WTC11 (cell line): ENCODE measurements at regions not wholly inside any gene's neighbourhood (a gene's known extent, or its start where the extent isn't known, plus 50 kb on each side); places are given as distances from the start of the nearest gene placed in this dataset.

Experiments
- ATAC-seq: fragments of 200-7000 bp; cut with Tn5 transposase; 2 replicates; pipeline ENCODE4 v1.10.0; 2021; ENCODE audit warnings: mild to moderate bottlenecking, moderate library complexity
- CTCF ChIA-PET: fragments of 300-600 bp; sonication (Branson Sonifier 250); formaldehyde crosslinking; loops from one replicate; lab custom pipeline; 2021; ENCODE audit warnings: antibody characterized with exemption; lab: Charles Lee
- POLR2A ChIA-PET: fragments of 350-600 bp; sonication (Branson Sonifier 250); formaldehyde crosslinking; loops from one replicate; lab custom pipeline; 2021; ENCODE audit warnings: antibody characterized with exemption; lab: Charles Lee
- DNase-seq: peaks from one replicate; pipeline ENCODE4 v3.0.0; 2021; ENCODE audit warnings: low spot score
- H3K27ac Mint-ChIP-seq: 2 replicates; pipeline ENCODE4 v1.8.0; 2021; ENCODE audit warnings: mixed read lengths
- H3K27me3 Mint-ChIP-seq: 2 replicates; pipeline ENCODE4 v1.8.0; 2021; ENCODE audit warnings: low read depth, mild to moderate bottlenecking, moderate library complexity, mixed read lengths
- H3K36me3 Mint-ChIP-seq: 2 replicates; pipeline ENCODE4 v1.8.0; 2021; ENCODE audit warnings: mixed read lengths
- H3K4me1 Mint-ChIP-seq: 2 replicates; pipeline ENCODE4 v1.8.0; 2022; ENCODE audit warnings: mixed read lengths
- H3K4me3 Mint-ChIP-seq: 2 replicates; pipeline ENCODE4 v1.8.0; 2021; ENCODE audit warnings: mild to moderate bottlenecking, moderate library complexity, mixed read lengths
- H3K9me3 Mint-ChIP-seq: 2 replicates; pipeline ENCODE4 v1.8.0; 2021; ENCODE audit warnings: mixed read lengths
- AR ChIP-seq: fragments of 250-450 bp; sonication (Bioruptor Pico); IDR thresholded peaks from 2 replicates; pipeline ENCODE4 v1.9.0; 2021; ENCODE audit warnings: mild to moderate bottlenecking
- ATF3 ChIP-seq: sonication (generic); formaldehyde crosslinking; conservative IDR thresholded peaks from 2 replicates; pipeline ENCODE4 v1.8.1; 2022; ENCODE audit warnings: mild to moderate bottlenecking, missing genetic modification reagents
- ATF6 ChIP-seq: sonication (generic); formaldehyde crosslinking; IDR thresholded peaks from 2 replicates; pipeline ENCODE4 v1.8.1; 2023; ENCODE audit warnings: mild to moderate bottlenecking, missing genetic modification reagents
- E2F5 ChIP-seq: sonication (generic); formaldehyde crosslinking; IDR thresholded peaks from 2 replicates; pipeline ENCODE4 v1.8.1; 2022; ENCODE audit warnings: mild to moderate bottlenecking, moderate library complexity, missing genetic modification reagents
- EMX1 ChIP-seq: fragments of 250-450 bp; sonication (Bioruptor Pico); IDR thresholded peaks from 2 replicates; pipeline ENCODE4 v1.8.0; 2021; ENCODE audit warnings: mild to moderate bottlenecking
- ERG ChIP-seq: fragments of 250-450 bp; sonication (Bioruptor Pico); IDR thresholded peaks from 2 replicates; pipeline ENCODE4 v1.8.0; 2021; ENCODE audit warnings: mild to moderate bottlenecking
- KAT7 ChIP-seq: sonication (generic); formaldehyde crosslinking; IDR thresholded peaks from 2 replicates; pipeline ENCODE4 v1.8.1; 2023; ENCODE audit warnings: missing genetic modification reagents, mild to moderate bottlenecking, borderline replicate concordance
- MLX ChIP-seq: sonication (generic); formaldehyde crosslinking; IDR thresholded peaks from 2 replicates; pipeline ENCODE4 v1.8.1; 2023; ENCODE audit warnings: mild to moderate bottlenecking, missing genetic modification reagents, moderate library complexity
- MYBL2 ChIP-seq: sonication (generic); formaldehyde crosslinking; IDR thresholded peaks from 2 replicates; pipeline ENCODE4 v1.8.1; 2023; ENCODE audit warnings: mild to moderate bottlenecking, moderate library complexity, missing genetic modification reagents
- NR3C1 ChIP-seq: sonication (generic); formaldehyde crosslinking; conservative IDR thresholded peaks from 2 replicates; pipeline ENCODE4 v1.8.1; 2023; ENCODE audit warnings: low read depth, mild to moderate bottlenecking, missing genetic modification reagents
- OVOL2 ChIP-seq: fragments of 250-450 bp; sonication (Bioruptor Pico); IDR thresholded peaks from 2 replicates; pipeline ENCODE4 v1.9.0; 2021; ENCODE audit warnings: mild to moderate bottlenecking, borderline replicate concordance
- PRDM15 ChIP-seq: sonication (generic); formaldehyde crosslinking; IDR thresholded peaks from 2 replicates; pipeline ENCODE4 v1.8.0; 2022; ENCODE audit warnings: missing genetic modification reagents
- SMAD3 ChIP-seq: sonication (generic); formaldehyde crosslinking; IDR thresholded peaks from 2 replicates; pipeline ENCODE4 v1.8.0; 2022; ENCODE audit warnings: missing genetic modification reagents, mild to moderate bottlenecking, borderline replicate concordance
- TCF7 ChIP-seq: sonication (generic); formaldehyde crosslinking; IDR thresholded peaks from 2 replicates; pipeline ENCODE4 v1.8.0; 2022; ENCODE audit warnings: mild to moderate bottlenecking, low read depth, missing genetic modification reagents, moderate library complexity
- TEAD1 ChIP-seq: sonication (generic); formaldehyde crosslinking; IDR thresholded peaks from 2 replicates; pipeline ENCODE4 v1.8.0; 2022; ENCODE audit warnings: mild to moderate bottlenecking, missing genetic modification reagents
- ZMAT4 ChIP-seq: fragments of 250-450 bp; sonication (Bioruptor Pico); IDR thresholded peaks from 2 replicates; pipeline ENCODE4 v1.9.0; 2021; ENCODE audit warnings: mild to moderate bottlenecking
- ZNF121 ChIP-seq: sonication (generic); formaldehyde crosslinking; IDR thresholded peaks from 2 replicates; pipeline ENCODE4 v1.8.0; 2023; ENCODE audit warnings: missing genetic modification reagents
- ZNF232 ChIP-seq: sonication (generic); formaldehyde crosslinking; IDR thresholded peaks from 2 replicates; pipeline ENCODE4 v1.8.0; 2022; ENCODE audit warnings: mild to moderate bottlenecking, missing genetic modification reagents
- ZNF416 ChIP-seq: fragments of 250-450 bp; sonication (Bioruptor Pico); IDR thresholded peaks from 2 replicates; pipeline ENCODE4 v1.9.0; 2021; ENCODE audit warnings: mild to moderate bottlenecking, inconsistent platforms
- ZNF423 ChIP-seq: fragments of 250-450 bp; sonication (Bioruptor Pico); IDR thresholded peaks from 2 replicates; pipeline ENCODE4 v2.1.2; 2022; ENCODE audit warnings: mild to moderate bottlenecking, moderate library complexity
- ZNF671 ChIP-seq: fragments of 250-450 bp; sonication (Bioruptor Pico); IDR thresholded peaks from 2 replicates; pipeline ENCODE4 v1.8.0; 2021; ENCODE audit warnings: mild to moderate bottlenecking

GRCh38 chr13:72198967-72199560, 332.1 kb upstream of the DACH1 start (continued):
- TF ChIP-seq ERG (CRISPR knock-in tag): no peak
- TF ChIP-seq PRDM15 (CRISPR knock-in tag): no peak
- TF ChIP-seq NR3C1 (CRISPR knock-in tag): no peak
- no peak for TF ChIP-seq TEAD1 (CRISPR knock-in tag)
- TF ChIP-seq TCF7 (CRISPR knock-in tag): no peak
- TF ChIP-seq ZNF232 (CRISPR knock-in tag): no peak
- TF ChIP-seq ATF3: no peak
- TF ChIP-seq EMX1: no peak

GRCh38 chr13:72198042-72198441, 331.0 kb upstream of the DACH1 start:
- no peak for TF ChIP-seq KAT7 (CRISPR knock-in tag)
- no peak for TF ChIP-seq ZNF423 (CRISPR knock-in tag)
- TF ChIP-seq MYBL2 (CRISPR knock-in tag): no peak
- no peak for TF ChIP-seq TEAD1 (CRISPR knock-in tag)
- TF ChIP-seq E2F5 (CRISPR knock-in tag): no peak
- TF ChIP-seq OVOL2 (CRISPR knock-in tag): no peak
- TF ChIP-seq ZNF121 (CRISPR knock-in tag): no peak
- TF ChIP-seq MLX (CRISPR knock-in tag): no peak
- no peaks in the 10 kb centered on the region for H3K9me3 Mint-ChIP-seq
- H3K4me3 Mint-ChIP-seq: no peak overlapping the region
- H3K27ac Mint-ChIP-seq: no peak overlapping the region
- POLR2A ChIA-PET: no interaction called here
- no peak for ATAC-seq
- DNase-seq: no peak
- CTCF ChIA-PET: no interaction called here
- no peaks in the 10 kb centered on the region for H3K27me3 Mint-ChIP-seq
- H3K36me3 Mint-ChIP-seq: no peaks in the 10 kb centered on the region
- peaks cover 21% of the 10 kb centered on the region for H3K4me1 Mint-ChIP-seq

- POLR2A ChIA-PET: interaction anchor here (0.6 kb wide), 1 partner anchor 13 kb away, joined by 3 read pairs; no protein-coding TSS in a partner anchor
- Mint-ChIP-seq H3K4me3 (no peak overlapping the region), H3K27me3 (no peaks in the 10 kb centered on the region), H3K4me1 (peaks cover 21% of the 10 kb centered on the region), H3K36me3 (no peaks in the 10 kb centered on the region), H3K27ac (no peak overlapping the region), H3K9me3 (no peaks in the 10 kb centered on the region)
- TF ChIP-seq SMAD3 (CRISPR knock-in tag): no peak
- no peak for TF ChIP-seq KAT7 (CRISPR knock-in tag)
- TF ChIP-seq ZNF671 (CRISPR knock-in tag): no peak
- TF ChIP-seq ZMAT4 (CRISPR knock-in tag): no peak
- no peak for TF ChIP-seq MYBL2 (CRISPR knock-in tag)
- no peak for TF ChIP-seq ATF6 (CRISPR knock-in tag)
- no peak for TF ChIP-seq ZNF416 (CRISPR knock-in tag)
- TF ChIP-seq TEAD1 (CRISPR knock-in tag): no peak
- no peak for TF ChIP-seq AR (CRISPR knock-in tag)
- CTCF ChIA-PET: no interaction called here
- DNase-seq (no peak), ATAC-seq (no peak)
These were observed 328.2 kb upstream of the DACH1 start for GRCh38 chr13:72195044-72195704.
